Colonic mucosa (tissue), 4 donors: ENCODE measurements at regions not wholly inside any gene's neighbourhood (a gene's known extent, or its start where the extent isn't known, plus 50 kb on each side); places are given as distances from the start of the nearest gene placed in this dataset.
"Not testable (repeated sequence)": the region's sequence is repeated elsewhere in the genome, so short reads cannot be mapped to it uniquely, and the experiment has no call there.

ENCODE experiments used
- DNase-seq: peaks from one replicate; pipeline ENCODE4 v3.0.0-alpha.2; 2020
- H3K27ac ChIP-seq: fragments of 200-600 bp; one replicate; pipeline ENCODE4 v1.8.0; 2021
- H3K27me3 ChIP-seq: fragments of 200-600 bp; one replicate; pipeline ENCODE4 v1.8.0; 2021
- H3K36me3 ChIP-seq: fragments of 200-600 bp; one replicate; pipeline ENCODE4 v1.8.0; 2021
- H3K4me1 ChIP-seq: fragments of 200-600 bp; one replicate; pipeline ENCODE4 v1.8.0; 2021; ENCODE audit warnings: mild to moderate bottlenecking
- H3K4me3 ChIP-seq: fragments of 200-600 bp; one replicate; pipeline ENCODE4 v1.8.0; 2021
- H3K9ac ChIP-seq, 2 donors: one replicate each; pipeline ENCODE4 v1.7.0; 2013; ENCODE audit warnings: control low read depth in 2 of 2, low read depth in 2 of 2, low read length in 2 of 2
- H3K9me3 ChIP-seq: fragments of 200-600 bp; one replicate; pipeline ENCODE4 v1.8.0; 2021
- intact Hi-C: fragments of 100-400 bp; cut with DNase I; formaldehyde crosslinking; loops from one replicate; pipeline ENCODE4 v1.14.1; 2022
- TF ChIP-seq, protein P1 (sequence below): fragments of 200-600 bp; IDR thresholded peaks from one replicate; pipeline ENCODE4 v1.8.0; 2022; ENCODE audit warnings: antibody characterized with exemption, mild to moderate bottlenecking
- donor health status: healthy.
- donor health status: DM: no; HTN: no; CAD: no.
- donor health status: DM: no; HTN: no; CAD: no.

DNA sequence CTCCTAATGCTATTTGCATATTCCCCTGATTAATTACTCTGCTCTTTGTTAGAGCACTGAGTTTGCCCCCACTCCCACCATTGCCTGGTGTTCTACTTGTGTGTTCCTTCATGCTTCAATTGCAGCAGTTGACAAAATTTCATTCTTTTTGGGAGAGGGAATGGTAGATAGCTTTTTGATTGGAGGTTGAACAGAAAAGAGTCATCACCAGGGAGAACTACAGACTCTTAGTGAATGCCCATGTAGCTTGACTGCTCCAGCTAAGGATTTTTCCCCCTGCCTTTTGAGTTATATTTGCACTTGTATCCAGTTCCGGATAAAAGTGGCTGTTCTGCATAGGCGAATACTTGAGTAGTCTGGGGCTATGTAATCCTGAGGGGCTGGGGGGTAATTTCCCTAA, 183.9 kb downstream of the ETNK1 start:
- Histone ChIP-seq H3K27me3 (no peaks in the 10 kb centered on the region), H3K9ac (no peak overlapping the region), H3K9me3 (no peaks in the 10 kb centered on the region), H3K27ac (no peak overlapping the region), H3K36me3 (no peaks in the 10 kb centered on the region), H3K4me1 (no peaks in the 10 kb centered on the region), H3K4me3 (no peak overlapping the region)
- DNase-seq: no peak
- intact Hi-C loops: no loop called here
- TF ChIP-seq, protein P1, sequence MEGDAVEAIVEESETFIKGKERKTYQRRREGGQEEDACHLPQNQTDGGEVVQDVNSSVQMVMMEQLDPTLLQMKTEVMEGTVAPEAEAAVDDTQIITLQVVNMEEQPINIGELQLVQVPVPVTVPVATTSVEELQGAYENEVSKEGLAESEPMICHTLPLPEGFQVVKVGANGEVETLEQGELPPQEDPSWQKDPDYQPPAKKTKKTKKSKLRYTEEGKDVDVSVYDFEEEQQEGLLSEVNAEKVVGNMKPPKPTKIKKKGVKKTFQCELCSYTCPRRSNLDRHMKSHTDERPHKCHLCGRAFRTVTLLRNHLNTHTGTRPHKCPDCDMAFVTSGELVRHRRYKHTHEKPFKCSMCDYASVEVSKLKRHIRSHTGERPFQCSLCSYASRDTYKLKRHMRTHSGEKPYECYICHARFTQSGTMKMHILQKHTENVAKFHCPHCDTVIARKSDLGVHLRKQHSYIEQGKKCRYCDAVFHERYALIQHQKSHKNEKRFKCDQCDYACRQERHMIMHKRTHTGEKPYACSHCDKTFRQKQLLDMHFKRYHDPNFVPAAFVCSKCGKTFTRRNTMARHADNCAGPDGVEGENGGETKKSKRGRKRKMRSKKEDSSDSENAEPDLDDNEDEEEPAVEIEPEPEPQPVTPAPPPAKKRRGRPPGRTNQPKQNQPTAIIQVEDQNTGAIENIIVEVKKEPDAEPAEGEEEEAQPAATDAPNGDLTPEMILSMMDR: no peak

DNA sequence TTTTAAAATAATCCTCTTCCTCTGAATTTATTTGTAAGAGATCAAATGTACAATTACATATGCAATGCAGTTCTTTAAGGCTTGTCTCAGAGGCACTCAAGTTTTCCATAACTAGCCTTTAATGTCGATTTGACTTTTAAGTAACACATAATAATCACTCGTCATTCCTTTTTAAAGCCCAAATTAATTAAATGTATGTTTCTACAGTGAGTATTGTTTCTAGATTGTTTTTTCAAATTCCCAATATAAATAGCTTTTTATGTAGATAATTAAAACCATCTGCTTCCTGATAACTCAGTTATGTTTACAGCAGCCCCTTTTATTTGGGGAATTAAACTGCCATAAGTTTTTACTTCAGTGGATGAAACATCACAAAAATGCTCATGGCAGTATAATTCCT, 185.1 kb downstream of the ETNK1 start:
- no peaks in the 10 kb centered on the region for H3K9me3 ChIP-seq
- no peaks in the 10 kb centered on the region for H3K27me3 ChIP-seq
- intact Hi-C loops: no loop called here
- H3K36me3 ChIP-seq: no peaks in the 10 kb centered on the region
- H3K4me3 ChIP-seq: no peak overlapping the region
- TF ChIP-seq, protein P1: no peak
- no peaks in the 10 kb centered on the region for H3K4me1 ChIP-seq
- no peak for DNase-seq
- H3K27ac ChIP-seq: no peak overlapping the region
- H3K9ac ChIP-seq: no peak overlapping the region

DNA sequence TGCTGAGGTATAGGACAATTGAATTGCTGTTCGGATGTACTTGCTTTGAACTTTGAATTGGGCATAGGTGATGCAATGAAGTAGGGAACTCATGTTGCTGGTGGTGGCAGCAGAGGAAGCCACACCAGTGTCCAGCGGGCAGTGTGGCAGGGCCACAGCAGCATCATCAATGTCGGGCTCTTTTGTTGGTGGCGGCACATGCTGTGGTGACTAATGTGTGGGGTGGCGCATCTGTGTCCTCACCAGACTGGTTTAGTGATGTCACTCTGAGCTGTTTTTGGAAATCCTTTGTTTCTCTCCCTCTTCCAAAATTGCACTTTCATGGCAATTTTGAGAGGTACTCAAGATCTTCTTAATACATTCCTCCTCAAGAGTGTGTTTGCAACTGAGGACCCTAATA, 187.6 kb downstream of the ETNK1 start:
- no peaks in the 10 kb centered on the region for H3K36me3 ChIP-seq
- H3K9ac ChIP-seq: no peak overlapping the region
- H3K27me3 ChIP-seq: no peaks in the 10 kb centered on the region
- no peak for DNase-seq
- TF ChIP-seq, protein P1: no peak
- no peak overlapping the region for H3K27ac ChIP-seq
- intact Hi-C loops: no loop called here
- no peaks in the 10 kb centered on the region for H3K4me1 ChIP-seq
- H3K9me3 ChIP-seq: no peaks in the 10 kb centered on the region
- H3K4me3 ChIP-seq: no peak overlapping the region

DNA sequence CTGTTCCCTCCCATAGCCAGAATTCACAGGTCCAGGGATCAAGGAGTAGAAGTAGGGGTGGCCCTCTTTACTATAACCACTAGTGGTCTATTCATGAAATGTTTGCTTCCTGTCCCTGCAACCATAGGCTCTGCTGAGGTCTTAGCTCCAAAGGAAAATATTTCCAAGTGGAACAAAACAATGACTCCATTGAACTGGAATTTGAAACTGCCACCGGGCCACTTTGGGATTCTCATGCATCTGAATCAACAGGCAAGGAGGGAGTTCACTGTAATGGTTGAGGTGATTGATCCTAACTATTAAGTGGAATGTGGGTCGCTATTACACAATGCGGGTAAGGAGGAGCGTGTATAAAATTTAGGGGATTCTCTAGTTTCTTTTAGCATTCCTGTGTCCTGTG, 197.0 kb downstream of the ETNK1 start:
- no peaks in the 10 kb centered on the region for H3K9me3 ChIP-seq
- H3K27ac ChIP-seq: no peak overlapping the region
- intact Hi-C loops: no loop called here

DNA sequence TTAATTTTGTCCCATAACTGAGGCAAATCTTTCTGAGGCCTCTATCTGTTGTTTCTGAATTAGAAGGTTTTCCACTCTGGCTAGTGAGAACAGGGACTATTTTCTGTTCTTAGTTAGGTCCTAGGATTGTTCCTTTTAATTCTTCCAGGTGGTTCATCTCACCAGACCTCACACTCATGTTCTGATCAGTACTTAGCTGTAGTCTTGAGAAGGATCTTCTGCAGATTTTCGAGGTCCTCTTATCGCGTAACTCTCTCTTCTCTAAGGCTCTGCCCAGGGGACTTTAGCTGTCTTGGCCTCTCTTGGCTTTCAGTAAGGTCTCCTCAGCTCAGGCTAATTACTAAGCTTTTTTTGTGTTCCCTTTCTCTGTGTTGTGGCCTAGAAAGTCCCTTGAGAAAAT, 201.1 kb downstream of the ETNK1 start:
- TF ChIP-seq, protein P1: no peak
- no peak overlapping the region for H3K4me3 ChIP-seq
- H3K9ac ChIP-seq: no peak overlapping the region
- no peaks in the 10 kb centered on the region for H3K4me1 ChIP-seq
- no peak overlapping the region for H3K27ac ChIP-seq
- no peaks in the 10 kb centered on the region for H3K36me3 ChIP-seq
- no peaks in the 10 kb centered on the region for H3K27me3 ChIP-seq
- H3K9me3 ChIP-seq: no peaks in the 10 kb centered on the region
- no peak for DNase-seq
- intact Hi-C loops: no loop called here

More for the DNA sequence above, 197.0 kb downstream of the ETNK1 start:
- Histone ChIP-seq H3K9ac (no peak overlapping the region), H3K27me3 (no peaks in the 10 kb centered on the region), H3K4me3 (no peak overlapping the region), H3K36me3 (no peaks in the 10 kb centered on the region), H3K4me1 (no peaks in the 10 kb centered on the region)
- TF ChIP-seq, protein P1: no peak
- DNase-seq: no peak

DNA sequence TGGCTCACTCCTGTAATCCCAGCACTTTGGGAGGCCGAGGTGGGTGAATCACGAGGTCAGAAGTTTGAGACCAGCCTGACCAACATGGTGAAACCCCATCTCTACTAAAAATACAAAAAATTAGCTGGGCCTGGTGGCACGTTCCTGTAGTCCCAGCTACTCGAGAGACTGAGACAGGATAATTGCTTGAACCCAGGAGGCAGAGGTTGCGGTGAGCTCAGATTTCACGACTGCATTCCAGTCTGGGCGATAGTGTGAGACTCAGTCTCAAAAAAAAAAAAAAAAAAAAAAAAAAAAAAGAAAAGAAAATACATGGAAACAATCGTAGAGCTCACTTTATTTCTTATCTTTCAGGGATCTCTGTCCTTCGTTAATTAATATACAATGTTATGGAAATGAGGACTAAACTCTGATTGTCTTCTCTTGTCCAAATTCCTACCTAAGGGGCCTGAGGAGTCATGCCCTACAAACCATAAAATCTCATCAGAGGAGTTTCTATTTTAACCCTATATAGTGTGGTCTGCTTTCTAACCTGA, 201.5 kb downstream of the ETNK1 start:
- H3K27ac ChIP-seq, H3K9me3 ChIP-seq, H3K27me3 ChIP-seq, H3K9ac ChIP-seq, H3K4me3 ChIP-seq, intact Hi-C loops, DNase-seq, H3K4me1 ChIP-seq, H3K36me3 ChIP-seq: not testable (repeated sequence)
